T-helper 2 cell treated with Interferon-gamma antibody and Interleukin-4, amounts not matched to agents 100 ng/mL and 5 ng/mL, for 36 hours (primary cell): ENCODE measurements at regions not wholly inside any gene's neighbourhood (a gene's known extent, or its start where the extent isn't known, plus 50 kb on each side); places are given as distances from the start of the nearest gene placed in this dataset.

Experiments used
- intact Hi-C: fragments of 100-400 bp; cut with micrococcal nuclease; formaldehyde crosslinking; loops from one replicate; pipeline ENCODE4 v1.15.1; 2023

DNA sequence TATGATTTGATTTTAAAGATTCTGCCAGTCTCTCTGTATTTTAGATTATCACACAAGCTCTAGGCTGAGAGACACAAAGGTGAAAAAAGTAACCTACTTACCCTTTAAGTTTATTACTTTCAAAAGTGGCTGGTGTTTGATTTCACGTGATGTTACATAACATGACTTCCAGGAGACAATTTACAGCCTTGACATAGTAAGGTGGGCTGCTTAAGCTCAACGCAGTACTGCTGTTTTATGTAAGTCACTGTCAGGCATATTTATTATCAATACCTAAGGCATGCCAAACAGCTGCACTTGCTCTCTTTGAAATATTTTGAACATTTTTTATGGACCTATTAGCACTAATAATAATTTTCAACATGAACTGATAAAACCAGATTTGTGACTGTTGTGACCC lies 451.5 kb upstream of the FAM241A start:
- intact Hi-C loops: no loop called here

DNA sequence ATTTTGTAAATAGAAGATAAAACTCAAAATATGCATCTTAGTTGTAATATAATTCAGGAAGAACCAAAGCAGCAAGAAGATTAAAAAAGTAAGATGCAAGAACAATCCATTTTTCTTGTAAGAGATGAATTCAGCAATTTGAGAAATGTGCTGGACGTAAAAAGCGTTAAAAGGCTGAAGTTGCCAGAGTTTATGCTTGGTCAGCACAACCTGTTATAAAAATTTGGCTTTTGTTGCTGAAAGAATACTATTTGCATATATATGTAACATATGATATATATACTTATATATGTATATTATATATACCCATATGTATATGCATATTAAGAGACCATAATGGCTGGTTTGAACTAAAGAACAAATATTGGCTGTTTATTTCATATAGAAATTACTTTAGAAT lies 449.6 kb upstream of the FAM241A start:
- intact Hi-C loops: no loop called here

DNA sequence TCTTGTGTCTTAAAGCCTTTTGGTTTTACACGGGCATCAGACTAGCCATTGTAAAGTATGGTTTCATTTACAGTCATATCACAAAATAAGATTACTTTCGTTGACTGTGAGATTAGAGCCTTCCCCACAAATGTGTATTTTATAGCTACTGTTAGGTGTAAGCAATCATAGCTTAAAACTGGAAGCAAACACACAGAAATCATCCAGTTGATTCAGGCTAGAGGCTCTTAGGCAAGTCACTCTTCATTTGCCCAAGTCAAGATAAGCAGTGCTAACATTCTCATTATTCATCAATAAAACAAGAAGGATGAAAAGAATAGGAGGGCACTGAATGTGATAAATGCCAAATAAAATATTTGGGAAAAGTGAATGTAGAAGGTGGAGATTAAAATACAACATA lies 448.7 kb upstream of the FAM241A start:
- intact Hi-C loops: no loop called here

DNA sequence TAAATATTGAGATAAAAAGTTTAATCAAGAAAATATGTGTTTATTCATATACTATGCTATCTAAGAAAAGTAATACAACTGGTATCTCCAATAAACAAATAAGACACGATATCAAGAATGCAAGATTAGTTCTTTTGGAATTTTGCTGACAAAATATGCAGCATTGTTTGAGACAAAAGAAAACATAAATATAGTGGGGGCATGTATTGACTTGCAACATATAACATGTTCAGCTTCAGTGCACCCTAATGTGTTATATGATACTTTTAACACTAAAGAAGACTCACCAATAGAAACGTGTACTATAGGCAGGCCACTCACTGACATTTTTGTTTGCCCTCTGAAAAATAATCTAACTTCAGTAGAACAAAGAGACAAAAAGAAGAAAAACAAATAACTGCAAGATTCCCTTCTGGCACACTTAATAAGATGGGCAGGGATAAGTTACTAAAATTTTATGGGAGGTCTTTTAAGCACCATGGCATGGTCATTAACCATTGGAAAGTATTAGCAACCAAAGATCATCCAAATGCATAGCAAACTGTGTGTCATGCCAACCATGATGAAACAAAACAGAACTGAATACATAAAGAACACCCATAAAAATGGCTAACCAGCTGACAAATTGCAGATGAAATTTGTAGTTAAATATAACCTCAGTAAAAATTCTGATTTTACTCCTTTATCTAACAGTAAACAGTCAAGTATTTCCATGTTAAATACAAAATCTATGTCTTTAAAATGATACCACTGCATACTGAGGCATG lies 447.9 kb upstream of the FAM241A start:
- intact Hi-C loops: no loop called here

DNA sequence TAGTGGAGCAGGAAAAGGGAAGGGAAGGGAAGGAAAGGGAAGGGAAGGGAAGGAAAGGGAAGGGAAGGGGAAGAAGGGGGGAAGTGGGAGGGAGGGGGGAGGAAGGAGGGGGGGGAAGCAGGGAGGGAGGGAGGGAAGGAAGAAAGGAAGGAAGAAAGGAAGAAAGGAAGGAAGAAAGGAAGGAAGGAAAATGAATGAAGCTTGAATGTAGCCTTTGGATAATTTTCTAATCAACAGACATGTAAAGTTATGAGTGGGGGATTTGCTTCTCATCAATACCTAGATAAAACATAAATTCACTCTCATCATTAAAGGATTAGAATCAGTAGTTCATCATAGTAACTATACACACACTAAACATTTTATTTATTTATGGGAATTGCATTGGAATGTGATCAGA lies 446.9 kb upstream of the FAM241A start:
- intact Hi-C loops: no loop called here

DNA sequence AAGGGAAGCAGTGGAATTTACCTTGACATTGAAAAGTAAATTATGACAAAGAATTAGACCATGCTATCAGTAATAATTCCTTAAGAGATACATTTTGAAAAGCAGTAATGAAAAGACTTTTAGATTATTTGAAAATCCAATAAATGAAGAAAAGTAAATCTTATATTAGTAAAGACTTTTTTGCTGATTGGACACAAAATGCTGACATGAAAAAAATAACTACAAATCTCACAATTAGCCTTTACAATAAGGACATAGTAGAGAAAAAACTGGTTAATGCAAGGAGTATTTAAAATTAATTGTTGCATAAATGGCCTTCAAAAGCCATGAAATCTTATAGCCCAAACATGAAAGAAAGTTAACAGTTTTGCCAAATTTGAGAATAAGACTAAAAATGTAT lies 446.1 kb upstream of the FAM241A start:
- intact Hi-C loops: no loop called here

DNA sequence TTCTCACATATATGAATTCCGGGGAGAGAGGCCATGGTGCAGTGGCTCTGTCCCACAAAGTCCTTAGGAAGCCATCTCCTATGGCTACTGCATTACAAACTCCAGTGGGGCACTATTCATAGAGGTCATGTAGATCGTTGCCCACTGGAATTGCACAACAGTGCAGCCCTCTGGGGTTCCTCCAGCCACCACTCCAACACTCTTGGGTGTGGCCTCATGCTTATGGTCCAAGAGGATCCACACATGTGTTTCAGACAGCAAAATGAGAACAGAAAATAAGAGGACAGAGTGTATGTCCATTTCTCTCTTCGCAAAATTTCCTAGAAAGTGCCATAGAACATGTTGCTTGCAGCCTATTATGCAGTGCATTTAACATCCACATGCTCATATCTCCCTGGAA lies 444.2 kb upstream of the FAM241A start:
- intact Hi-C loops: no loop called here

DNA sequence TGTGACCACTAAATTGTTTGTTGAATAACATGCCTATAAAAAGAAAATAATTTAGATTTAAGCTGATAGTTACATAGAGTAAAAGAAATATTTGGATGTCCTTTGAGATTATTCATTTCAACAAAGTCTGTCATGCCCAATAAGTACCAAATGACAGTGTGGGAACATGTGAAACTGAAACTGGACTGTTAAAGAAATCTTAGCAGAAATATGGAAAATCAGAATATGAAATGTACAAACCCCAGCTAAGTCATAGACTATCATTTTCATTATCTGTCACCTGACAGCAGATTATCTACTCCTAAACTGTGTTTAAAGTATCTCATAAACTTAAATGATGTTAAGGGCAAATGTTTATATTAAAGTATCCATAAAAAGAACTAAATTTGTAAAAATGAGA lies 437.8 kb upstream of the FAM241A start:
- intact Hi-C loops: no loop called here

DNA sequence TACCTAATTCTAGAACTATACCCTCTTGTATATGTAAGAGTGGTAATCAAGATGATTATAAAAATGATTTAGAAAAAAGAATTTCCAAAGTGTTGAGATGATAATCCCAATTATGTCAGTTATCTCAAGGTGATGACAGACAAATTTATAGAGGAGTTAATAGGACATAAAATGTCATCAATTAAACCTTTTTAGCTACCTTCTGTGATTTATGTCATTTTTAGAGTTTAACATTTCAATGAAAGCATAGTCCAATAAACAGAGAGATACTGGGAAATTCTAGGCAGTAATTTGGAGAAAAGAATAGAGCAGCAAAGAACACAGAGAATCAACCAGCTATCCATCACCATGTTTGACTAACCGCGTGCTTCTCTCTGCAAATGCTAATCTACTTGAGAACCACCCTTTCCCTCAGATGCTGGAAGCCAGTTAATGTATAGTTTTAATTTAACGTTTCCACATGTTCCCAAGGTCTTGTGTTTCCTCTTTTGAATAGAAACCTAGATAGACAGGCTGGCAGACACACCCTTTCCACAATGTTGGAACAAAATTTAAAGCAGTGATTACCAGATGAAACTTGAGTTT lies 433.1 kb upstream of the FAM241A start:
- intact Hi-C loops: no loop called here

DNA sequence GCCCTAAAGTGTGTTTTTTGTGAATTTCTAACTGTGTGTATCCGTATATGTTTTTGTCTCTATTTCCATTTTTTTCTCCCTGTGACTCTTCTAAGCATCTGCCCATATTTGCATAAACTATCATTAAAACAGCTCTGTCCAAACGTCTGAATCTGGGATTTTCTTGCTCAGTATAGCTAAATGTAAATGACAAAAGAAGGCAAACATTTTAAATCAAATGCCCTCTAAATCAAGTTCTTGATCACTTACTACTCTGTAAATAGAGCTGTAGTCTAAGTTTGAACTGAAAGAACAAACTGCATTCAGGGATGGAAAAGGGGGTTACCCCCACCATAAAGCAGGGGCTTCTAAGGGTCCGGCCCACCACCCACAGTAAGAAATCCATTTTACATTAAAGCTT lies 432.0 kb upstream of the FAM241A start:
- intact Hi-C loops: no loop called here

DNA sequence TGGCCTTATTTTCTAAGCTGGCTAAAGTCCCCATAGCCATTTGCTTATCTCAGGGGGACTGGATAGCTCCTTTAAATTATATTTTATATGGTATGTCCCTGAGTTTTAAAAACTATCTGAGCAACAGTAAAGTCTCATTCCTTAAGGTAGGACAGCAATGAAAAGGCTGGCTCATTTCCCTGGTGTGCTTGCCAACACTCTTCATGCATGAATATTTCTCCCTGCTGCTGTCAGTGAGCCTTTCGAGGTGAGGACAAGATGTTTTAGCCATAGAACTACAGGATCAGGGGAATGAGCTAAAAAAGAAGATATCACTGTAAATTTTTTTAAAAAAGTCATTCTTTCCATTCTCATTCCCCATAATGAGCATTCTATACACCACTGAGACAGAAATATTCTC lies 427.3 kb upstream of the FAM241A start:
- intact Hi-C loops: no loop called here

DNA sequence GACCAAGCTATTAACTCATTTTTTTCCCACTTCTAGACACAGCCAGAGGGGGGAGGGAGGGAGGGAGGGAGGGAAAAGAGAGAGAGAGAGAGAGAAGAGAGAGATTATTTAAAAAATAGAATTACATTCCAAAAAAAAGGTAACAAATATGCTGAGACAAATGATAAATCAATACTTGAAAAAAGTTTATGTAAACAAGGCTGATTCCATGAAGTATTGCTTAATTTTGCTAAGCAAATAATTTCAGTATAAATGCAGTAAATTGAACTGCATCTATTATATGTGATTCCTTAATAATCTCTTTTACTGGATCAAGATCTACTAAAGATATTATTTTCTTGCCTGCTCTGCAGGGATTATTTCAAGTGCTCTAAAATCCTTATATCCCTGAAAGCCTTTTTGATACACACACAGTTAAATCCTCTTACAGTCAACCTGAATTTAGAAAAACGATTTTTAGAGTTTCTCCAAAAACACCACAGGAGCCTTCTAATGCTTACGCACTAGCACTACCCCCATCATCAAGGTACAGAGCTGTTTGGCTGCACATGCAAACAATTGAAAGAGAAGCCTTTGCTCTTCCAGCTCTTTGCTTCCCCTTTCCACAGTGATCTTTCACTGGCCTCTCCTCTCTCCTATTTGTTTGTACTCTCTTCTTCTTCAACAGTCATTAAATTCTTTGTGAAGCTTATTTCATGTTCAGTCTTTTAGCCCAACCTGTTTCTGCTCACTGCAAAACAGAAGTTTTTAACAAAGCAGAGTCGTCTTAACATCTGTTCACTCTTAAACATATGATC lies 426.3 kb upstream of the FAM241A start:
- intact Hi-C loops: no loop called here

DNA sequence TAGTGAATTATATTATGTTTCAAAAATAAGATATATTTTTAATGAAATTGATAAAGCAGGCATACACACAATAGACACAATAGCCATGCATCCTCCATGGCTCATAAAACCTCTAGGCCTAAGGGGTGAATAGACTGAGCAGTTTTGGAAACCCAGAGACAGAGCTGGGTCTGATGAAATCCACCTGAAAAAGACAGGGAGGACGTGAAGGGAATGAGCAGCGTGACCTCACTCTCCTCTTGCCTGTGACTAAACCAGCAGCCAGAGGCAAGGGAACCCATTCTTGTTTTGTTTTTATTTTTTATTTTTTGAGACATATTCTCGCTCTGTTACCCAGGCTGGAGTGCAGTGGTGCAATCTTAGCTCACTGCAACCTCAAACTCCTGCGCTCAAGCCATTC lies 424.4 kb upstream of the FAM241A start:
- intact Hi-C loops: no loop called here

DNA sequence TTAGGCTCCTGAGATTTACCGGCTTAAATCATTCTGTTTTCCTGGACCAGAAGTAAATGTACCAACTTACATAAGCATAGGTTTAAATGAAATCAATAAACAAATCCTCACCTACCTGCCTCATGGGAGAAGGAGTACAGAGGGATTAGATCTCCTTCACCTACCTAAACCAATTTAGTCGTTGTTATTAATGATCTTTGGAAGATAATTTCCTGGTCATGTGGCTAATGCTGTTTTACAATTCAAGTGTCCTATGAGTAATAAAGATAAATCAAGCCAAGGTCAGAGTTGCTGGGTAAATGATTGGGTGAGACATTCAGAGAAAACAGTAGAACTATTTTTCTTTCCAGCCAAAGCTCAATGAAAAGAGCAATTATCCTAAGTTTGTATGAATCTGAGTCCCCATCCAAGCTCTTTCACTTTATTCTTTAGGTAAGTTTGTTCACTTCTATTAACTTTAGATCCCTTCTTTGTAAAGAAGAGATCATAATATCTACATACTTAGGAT lies 423.0 kb upstream of the FAM241A start:
- intact Hi-C loops: no loop called here

DNA sequence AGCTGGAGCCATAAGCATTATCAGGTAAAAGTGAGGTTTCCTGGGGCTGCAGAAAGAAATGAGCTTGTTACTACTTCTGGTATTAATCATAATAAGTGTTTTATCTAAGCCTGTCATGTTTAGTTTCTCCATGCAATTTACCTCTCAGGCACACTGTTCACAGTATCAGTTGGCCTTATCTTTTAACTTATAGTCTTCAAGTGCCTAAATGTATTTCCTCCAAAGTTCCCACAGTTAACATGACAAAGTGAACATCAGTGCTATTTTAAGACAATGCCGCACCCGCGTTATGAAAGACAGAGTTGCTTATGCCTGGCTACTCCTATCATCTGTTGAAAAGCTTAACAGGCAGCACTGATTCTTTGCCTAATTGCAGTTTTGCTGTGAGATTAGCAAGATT lies 408.7 kb upstream of the FAM241A start:
- intact Hi-C loops: no loop called here

DNA sequence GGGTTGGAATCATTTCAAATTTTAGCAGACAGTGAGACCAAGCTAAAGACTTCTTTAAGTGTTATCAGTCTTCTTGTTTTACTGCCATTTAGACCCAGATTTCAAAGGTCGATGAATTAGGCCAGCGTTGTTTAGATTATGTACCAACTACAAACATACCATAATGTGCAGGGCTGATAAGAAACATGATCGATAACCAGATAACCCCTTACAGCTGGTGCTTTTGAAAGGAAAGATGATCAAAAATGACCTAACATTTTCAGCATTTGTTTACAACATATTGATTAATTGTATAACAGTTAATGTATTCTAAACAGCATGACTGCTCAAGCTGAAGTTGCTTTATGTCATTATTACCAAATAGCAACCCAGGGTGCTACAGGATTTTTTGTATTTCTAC lies 400.4 kb upstream of the FAM241A start:
- intact Hi-C loops: no loop called here

DNA sequence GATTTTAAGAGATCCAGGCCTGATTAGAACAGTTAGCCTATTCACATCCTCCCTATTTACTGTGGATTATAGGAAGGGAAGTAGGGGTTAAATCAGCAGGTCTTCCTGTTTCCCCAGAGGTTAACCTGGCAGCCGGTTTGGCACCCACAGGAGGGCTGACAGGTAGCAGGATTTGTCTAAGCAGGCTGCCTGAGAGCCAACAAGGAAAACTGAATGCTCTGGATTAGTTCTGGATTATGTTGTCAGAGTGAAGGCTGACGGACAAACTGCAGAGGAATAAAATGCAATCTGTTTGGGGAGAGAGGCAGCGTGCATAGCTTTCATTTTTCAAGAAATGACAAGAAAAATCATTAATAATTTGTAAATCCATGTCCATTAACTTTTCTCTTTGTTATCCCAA lies 397.1 kb upstream of the FAM241A start:
- intact Hi-C loops: no loop called here

DNA sequence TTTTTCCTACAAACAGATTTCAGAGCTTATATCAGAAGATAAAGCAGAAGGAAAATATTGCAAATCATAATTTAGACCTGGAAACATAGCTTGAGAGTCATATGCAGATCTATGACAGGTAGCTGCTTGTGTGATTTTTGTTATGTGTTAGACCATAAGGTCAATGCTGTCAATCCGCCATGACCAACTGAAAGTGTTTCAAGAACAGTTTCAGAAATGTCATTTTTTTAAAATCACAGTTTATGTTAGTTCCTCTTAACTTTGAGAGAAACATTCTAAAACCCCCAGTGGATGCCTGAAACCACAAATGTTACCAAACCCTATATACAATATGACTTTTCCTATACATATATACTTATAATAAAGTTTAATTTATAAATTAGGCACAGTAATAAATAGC lies 391.3 kb upstream of the FAM241A start:
- intact Hi-C loops: no loop called here

DNA sequence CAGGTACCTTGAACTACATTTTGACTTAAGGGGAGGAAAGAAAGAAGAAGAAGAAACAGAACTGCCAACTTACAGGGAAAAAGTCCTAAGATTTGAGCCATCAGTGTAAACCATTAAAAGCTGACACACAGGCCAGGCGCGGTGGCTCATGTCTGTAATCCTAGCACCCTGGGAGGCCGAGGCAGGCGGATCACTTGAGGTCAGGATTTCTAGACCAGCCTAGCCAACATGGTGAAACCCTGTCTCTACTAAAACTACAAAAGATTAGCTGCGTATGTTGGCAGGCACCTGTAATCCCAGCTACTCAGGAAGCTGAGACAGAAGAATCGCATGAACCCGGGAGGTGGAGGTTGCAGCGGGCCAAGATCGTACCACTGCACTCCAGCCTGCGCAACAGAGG lies 389.7 kb upstream of the FAM241A start:
- intact Hi-C loops: no loop called here

DNA sequence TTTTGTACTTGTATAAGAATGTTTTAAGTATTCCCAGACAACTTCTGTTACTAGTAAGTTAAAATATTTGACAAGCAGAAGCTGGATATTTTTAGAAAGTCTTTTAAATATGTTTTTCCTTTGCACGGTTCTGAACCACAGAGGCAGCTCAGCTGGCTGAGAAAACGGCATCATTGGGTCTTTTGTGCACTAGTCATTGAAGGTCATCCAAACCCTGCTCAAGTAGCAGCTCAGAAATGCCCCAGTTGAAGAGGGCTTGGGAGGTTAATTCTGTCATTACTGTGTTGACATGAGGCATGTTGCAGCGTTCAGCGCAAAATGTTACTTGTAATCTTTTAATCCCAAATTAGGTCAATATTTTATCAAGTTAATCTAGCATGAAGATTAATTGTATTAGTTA lies 383.7 kb upstream of the FAM241A start:
- intact Hi-C loops: no loop called here

DNA sequence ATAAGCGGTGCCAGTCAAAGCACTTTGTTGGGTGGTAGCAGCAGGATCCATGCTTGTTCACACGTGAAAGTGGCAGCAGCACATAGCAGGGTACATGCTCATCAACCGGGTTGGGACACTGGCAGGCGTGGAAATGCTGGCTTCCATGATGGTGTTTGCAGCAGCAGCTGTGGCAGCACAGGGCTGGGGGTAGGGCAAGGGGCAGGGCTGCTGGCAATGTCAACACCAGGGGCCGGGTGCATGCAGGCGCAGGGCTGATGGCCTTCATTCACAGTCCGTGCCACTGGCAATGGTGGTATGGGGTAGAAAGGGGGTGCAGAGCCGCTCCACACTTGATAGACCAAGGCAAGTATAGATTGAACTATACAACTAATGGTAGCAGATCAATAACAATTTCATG lies 374.7 kb upstream of the FAM241A start:
- intact Hi-C loops: no loop called here

DNA sequence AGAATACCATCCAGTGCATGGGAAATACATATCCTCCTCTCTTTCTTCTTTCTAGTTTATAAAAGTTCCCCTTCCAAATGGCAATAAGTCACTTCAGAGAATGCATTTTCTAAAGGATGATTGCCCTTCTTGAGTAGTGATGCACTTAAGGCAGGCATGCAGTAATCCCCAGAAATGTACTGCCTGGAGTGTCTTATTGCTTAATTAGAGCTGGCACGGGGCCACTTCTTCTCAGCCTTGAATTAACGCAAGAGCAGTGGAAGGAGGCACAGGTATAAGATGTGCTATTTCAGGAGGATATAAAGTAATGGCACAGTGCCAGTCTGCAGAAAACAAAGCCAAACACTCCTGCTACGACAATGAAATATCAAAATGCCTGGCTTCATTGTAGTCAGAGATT lies 371.4 kb upstream of the FAM241A start:
- intact Hi-C loops: no loop called here
